ENCODE measurements at regions not wholly inside any gene's neighbourhood (a gene's known extent, or its start where the extent isn't known, plus 50 kb on each side); places are given as distances from the start of the nearest gene placed in this dataset.

DNA sequence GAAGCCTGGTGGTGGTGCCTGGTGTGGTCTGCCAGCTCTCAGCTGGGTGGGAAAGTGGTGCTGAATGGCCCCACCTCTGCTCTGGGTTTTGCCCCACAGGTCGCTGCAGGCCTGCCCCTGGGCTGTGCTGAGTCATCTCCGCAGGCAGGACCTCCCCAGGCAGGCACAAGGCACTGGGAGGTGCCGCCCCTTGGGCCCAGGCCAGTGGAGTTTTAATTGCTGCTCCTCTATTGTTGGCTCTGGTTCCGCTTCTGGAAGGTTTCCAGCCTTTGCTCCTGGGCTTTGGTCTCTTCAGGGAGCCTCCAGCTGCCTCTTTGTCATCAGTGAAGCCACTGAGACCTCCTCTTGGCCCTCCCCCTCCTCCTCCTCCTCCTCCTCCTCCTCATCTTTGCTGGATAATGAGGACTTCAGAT is 180.3 kb upstream of the GRB10 start:
- DNase-seq (ENCODE audit: low read depth): no peak

DNA sequence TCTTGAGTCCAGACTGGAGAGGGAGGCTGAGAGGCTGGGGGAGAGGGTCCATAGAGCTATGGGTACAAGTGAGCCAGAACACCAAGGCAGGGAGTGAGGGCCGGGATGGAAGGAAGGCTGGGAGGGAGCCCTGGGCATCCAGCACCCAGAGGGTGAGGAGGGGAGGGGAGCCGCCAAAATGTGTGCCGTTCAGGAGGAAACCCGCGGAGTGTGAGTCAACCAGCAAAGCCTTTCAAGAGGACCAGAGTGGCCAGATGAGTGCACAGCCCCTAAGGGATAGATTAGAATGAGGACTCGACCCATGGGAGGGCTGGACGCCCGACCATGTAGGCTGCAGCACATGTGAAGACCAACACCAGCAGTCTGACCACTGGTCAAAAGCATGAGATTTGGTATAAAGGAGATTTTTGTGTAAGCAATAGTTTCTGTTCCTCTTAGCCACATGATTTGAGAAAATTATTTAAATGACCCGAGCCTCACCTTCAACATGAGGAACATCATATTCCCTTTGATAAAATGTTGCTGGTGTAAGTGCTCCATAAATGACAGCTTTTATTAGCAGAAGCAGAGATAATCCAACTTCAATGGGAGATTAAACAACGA is 179.7 kb upstream of the GRB10 start:
- DNase-seq (ENCODE audit: low read depth): no peak

GRCh38 chr7:50960621-50961310 is 178.1 kb upstream of the GRB10 start:
- DNase-seq (ENCODE audit: low read depth): no peak

- no peak for DNase-seq (ENCODE audit: low read depth)
Observed at GRCh38 chr7:50959991-50960390, 177.3 kb upstream of the GRB10 start.

- no peak for DNase-seq (ENCODE audit: low read depth)
Observed at GRCh38 chr7:50959560-50959959, 176.9 kb upstream of the GRB10 start.

- DNase-seq (ENCODE audit: low read depth): no peak
Observed at GRCh38 chr7:50957855-50958254, 175.2 kb upstream of the GRB10 start.

- DNase-seq (ENCODE audit: low read depth): no peak
Observed at GRCh38 chr7:50957431-50957830, 174.7 kb upstream of the GRB10 start.

DNA sequence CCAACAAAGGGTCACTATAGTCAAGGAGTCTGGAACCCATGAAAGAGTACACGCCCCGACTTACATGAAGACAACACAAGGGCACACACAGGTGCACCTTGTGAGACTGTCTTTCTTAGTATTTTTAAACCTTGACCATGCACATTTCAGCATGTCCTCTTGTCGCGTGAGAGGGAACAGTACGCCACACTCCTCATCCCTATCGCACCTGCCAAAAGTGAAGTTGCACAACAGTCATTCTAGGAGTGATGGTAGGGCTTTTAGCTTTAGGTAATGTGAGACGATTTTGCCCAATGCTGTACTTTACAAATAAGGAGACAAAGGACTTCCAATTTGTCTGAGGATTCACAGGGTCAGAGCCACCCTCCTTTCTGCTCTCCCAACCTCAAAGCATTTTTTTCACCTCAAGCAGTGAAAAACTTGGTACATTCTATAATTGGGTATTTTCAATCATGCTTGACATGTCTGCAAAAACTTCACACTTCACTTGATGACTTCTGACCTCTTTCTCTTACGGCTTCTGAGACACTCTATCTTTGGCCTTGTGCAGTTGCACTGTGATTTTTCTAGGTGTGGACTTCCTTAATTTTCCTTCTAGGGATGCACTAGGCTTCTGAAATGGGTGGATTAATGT is 173.9 kb upstream of the GRB10 start:
- DNase-seq (ENCODE audit: low read depth): no peak

DNA sequence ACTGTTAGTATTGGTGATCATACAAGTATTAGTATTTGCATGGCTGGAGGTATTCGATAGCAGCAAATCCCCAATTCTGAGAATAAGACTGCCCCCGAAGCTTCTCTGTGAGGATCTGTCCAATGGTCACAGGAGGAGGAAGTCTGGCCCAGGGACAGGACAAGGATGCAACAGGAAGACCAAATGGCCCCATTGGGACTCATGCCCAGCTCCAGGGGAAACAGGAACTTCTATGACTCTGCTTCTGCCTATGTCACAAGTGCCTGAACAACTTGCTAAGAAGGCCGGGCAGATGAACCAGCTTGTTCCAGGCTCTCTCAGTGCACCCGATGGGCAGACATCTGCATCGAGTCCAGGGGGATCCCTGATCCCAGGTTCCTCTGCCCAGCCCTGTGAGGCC is 172.0 kb upstream of the GRB10 start:
- no peak for DNase-seq (ENCODE audit: low read depth)

- DNase-seq (ENCODE audit: low read depth): no peak
Observed at GRCh38 chr7:50954245-50954644, 171.5 kb upstream of the GRB10 start.

- no peak for DNase-seq (ENCODE audit: low read depth)
Observed at GRCh38 chr7:50953820-50954219, 171.1 kb upstream of the GRB10 start.

GRCh38 chr7:50953303-50953702 is 170.6 kb upstream of the GRB10 start:
- DNase-seq (ENCODE audit: low read depth): no peak

GRCh38 chr7:50952544-50952943 is 169.8 kb upstream of the GRB10 start:
- DNase-seq (ENCODE audit: low read depth): no peak

DNA sequence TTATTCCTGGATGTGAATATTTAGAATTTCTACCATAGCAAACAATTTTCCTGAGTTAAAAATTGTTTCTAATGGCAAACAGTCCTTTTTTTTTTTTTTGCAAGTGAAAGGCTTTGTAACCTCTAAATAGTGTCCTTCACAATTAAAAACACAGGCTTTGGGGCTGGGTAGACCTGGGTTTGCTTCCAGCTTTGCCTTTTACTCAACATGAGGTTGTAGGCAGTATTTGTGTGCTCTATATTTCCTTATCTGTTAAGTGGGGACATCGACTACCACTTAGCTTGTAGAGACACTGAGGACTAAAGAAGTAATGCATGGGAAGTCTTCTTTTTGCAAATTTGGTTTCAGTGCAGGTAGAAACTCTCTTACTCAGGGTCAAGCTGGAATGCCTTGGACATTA is 169.4 kb upstream of the GRB10 start:
- DNase-seq (ENCODE audit: low read depth): no peak

- no peak for DNase-seq (ENCODE audit: low read depth)
Observed at GRCh38 chr7:50943482-50943881, 160.8 kb upstream of the GRB10 start.

DNA sequence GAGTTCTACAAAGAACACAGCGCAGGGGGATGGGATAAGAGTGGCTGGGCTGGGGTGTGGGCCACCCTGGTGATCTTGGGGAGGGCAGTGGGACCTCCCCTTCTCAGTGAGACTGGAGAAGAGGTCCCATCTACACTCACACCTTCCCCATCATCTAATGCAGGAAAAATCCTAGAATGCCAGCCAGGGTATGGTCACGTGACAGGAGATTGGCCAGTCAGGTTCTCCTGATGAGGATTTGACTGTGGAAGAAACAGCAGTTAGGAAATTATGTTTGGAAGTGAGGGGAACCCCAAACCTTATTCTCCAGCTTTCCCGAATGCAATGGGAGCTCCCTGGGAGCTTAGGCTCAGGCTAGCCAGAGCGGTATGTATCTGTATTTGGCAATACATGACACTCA is 158.8 kb upstream of the GRB10 start:
- no peak for DNase-seq (ENCODE audit: low read depth)

- DNase-seq (ENCODE audit: low read depth): no peak
Observed at GRCh38 chr7:50940621-50941020, 157.9 kb upstream of the GRB10 start.

GRCh38 chr7:50939021-50939420 is 156.3 kb upstream of the GRB10 start:
- peak; percentile 17 for DNase-seq (ENCODE audit: low read depth)

- DNase-seq (ENCODE audit: low read depth): no peak
Observed at GRCh38 chr7:50937727-50938126, 155.0 kb upstream of the GRB10 start.

- no peak for DNase-seq (ENCODE audit: low read depth)
Observed at GRCh38 chr7:50926049-50926448, 143.4 kb upstream of the GRB10 start.

GRCh38 chr7:50923476-50923875 is 140.8 kb upstream of the GRB10 start:
- no peak for DNase-seq (ENCODE audit: low read depth)

DNA sequence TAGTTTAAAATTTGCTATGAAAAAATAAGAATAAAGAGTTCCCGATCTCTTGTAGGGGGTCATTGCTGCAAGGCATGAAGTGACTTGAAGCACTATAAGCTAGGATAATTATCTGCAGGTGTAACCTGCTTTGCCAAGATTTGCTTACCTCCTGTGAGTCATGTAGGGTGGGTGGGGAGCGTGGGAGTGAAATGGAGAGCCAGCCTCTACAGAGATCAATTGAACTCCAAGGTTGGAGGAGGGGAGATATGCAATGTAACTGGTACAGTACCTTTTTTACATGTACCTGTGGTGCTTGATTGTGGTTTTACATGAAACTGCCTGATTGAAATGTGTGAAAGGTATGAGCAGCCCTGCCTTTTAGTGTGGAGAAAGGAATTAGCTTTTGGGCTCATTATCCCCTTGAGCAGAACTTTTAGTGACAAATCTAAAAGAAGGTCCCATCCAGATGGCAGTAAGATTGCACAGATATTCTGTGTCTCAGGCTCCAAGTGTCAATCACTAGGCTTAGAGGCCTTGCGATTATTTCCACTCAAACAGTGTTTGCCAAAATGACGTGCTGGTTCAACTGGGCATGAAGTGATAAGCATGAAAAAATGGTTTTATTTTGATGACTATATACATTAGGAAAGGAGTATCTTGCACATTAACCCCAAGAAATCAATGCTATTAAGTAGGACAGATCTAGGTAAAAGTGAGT is 138.6 kb upstream of the GRB10 start:
- no peak for DNase-seq (ENCODE audit: low read depth)
